Parathyroid adenoma (tissue), 2 donors: ENCODE measurements at regions not wholly inside any gene's neighbourhood (a gene's known extent, or its start where the extent isn't known, plus 50 kb on each side); places are given as distances from the start of the nearest gene placed in this dataset.

ENCODE experiments used
- H2AFZ ChIP-seq: fragments of 300-600 bp; sonication (generic); one replicate; pipeline ENCODE4 v1.7.0; 2017; ENCODE audit warnings: antibody characterized with exemption, mild to moderate bottlenecking
- H3K27ac ChIP-seq: fragments of 300-600 bp; sonication (generic); one replicate; pipeline ENCODE4 v1.7.0; 2017
- H3K27me3 ChIP-seq: fragments of 300-600 bp; sonication (generic); one replicate; pipeline ENCODE4 v1.7.0; 2017; ENCODE audit warnings: low read length; ENCODE audit not compliant: control insufficient read depth, insufficient read depth
- H3K36me3 ChIP-seq: fragments of 300-600 bp; sonication (generic); one replicate; pipeline ENCODE4 v1.7.0; 2017; ENCODE audit warnings: low read length; ENCODE audit not compliant: control insufficient read depth, insufficient read depth
- H3K4me1 ChIP-seq: fragments of 300-600 bp; sonication (generic); one replicate; pipeline ENCODE4 v1.7.0; 2017; ENCODE audit warnings: control low read depth
- H3K4me2 ChIP-seq: fragments of 300-600 bp; sonication (generic); one replicate; pipeline ENCODE4 v1.7.0; 2017; ENCODE audit warnings: low read length
- H3K4me3 ChIP-seq: fragments of 300-600 bp; sonication (generic); one replicate; pipeline ENCODE4 v1.7.0; 2017; ENCODE audit warnings: low read depth, low read length
- H3K79me2 ChIP-seq: fragments of 300-600 bp; sonication (generic); one replicate; pipeline ENCODE4 v1.7.0; 2017; ENCODE audit warnings: control low read depth
- H3K9ac ChIP-seq: fragments of 300-600 bp; sonication (generic); one replicate; pipeline ENCODE4 v1.7.0; 2017; ENCODE audit warnings: mild to moderate bottlenecking
- H3K9me3 ChIP-seq: fragments of 300-600 bp; sonication (generic); one replicate; pipeline ENCODE4 v1.7.0; 2017; ENCODE audit warnings: low read length; ENCODE audit not compliant: control insufficient read depth
- CTCF ChIP-seq: fragments of 300-600 bp; sonication (generic); IDR thresholded peaks from one replicate; pipeline ENCODE4 v1.7.0; 2017; ENCODE audit warnings: antibody characterized with exemption, mild to moderate bottlenecking
- donor health status: primary hyperparathyroidism.

- no peaks in the 10 kb centered on the region for H3K9me3 ChIP-seq
- H3K4me1 ChIP-seq = no peaks in the 10 kb centered on the region
- no peak overlapping the region for H3K9ac ChIP-seq
- no peaks in the 10 kb centered on the region for H3K36me3 ChIP-seq
- no peak overlapping the region for H3K4me2 ChIP-seq
- no peaks in the 10 kb centered on the region for H3K27me3 ChIP-seq
- H3K79me2 ChIP-seq = no peaks in the 10 kb centered on the region
- TF ChIP-seq CTCF = no peak
- H2AFZ ChIP-seq = no peak overlapping the region
- no peak overlapping the region for H3K4me3 ChIP-seq
- no peak overlapping the region for H3K27ac ChIP-seq
Measured at GRCh38 chr2:156132130-156132529, 200.4 kb downstream of the NR4A2 start.

- no peak for TF ChIP-seq CTCF
- no peak overlapping the region for H3K9ac ChIP-seq
- H3K79me2 ChIP-seq = no peaks in the 10 kb centered on the region
Measured at GRCh38 chr2:156129227-156129626, 203.3 kb downstream of the NR4A2 start.

GRCh38 chr2:156125018-156125417, 207.5 kb downstream of the NR4A2 start:
- no peaks in the 10 kb centered on the region for H3K79me2 ChIP-seq
- H3K9ac ChIP-seq = no peak overlapping the region
- no peaks in the 10 kb centered on the region for H3K36me3 ChIP-seq
- H3K27ac ChIP-seq = no peak overlapping the region
- TF ChIP-seq CTCF = no peak
- H3K4me2 ChIP-seq = no peak overlapping the region
- no peaks in the 10 kb centered on the region for H3K4me1 ChIP-seq
- H2AFZ ChIP-seq = no peak overlapping the region
- no peaks in the 10 kb centered on the region for H3K27me3 ChIP-seq
- no peak overlapping the region for H3K4me3 ChIP-seq
- no peaks in the 10 kb centered on the region for H3K9me3 ChIP-seq

More at GRCh38 chr2:156129227-156129626, 203.3 kb downstream of the NR4A2 start:
- Histone ChIP-seq H3K27me3 (no peaks in the 10 kb centered on the region), H3K36me3 (no peaks in the 10 kb centered on the region), H3K4me2 (no peak overlapping the region), H3K4me3 (no peak overlapping the region), H3K4me1 (no peaks in the 10 kb centered on the region), H3K9me3 (no peaks in the 10 kb centered on the region), H3K27ac (no peak overlapping the region), H2AFZ (no peak overlapping the region)

GRCh38 chr2:156124458-156124857, 208.1 kb downstream of the NR4A2 start:
- Histone ChIP-seq H3K79me2 (no peaks in the 10 kb centered on the region), H3K4me2 (no peak overlapping the region)

More at GRCh38 chr2:156124458-156124857, 208.1 kb downstream of the NR4A2 start:
- Histone ChIP-seq H3K4me1 (no peaks in the 10 kb centered on the region), H3K27me3 (no peaks in the 10 kb centered on the region), H3K27ac (no peak overlapping the region), H3K9ac (no peak overlapping the region), H3K9me3 (no peaks in the 10 kb centered on the region), H3K36me3 (no peaks in the 10 kb centered on the region), H3K4me3 (no peak overlapping the region), H2AFZ (no peak overlapping the region)
- TF ChIP-seq CTCF = no peak
